ENCODE measurements at regions not wholly inside any gene's neighbourhood (a gene's known extent, or its start where the extent isn't known, plus 50 kb on each side); places are given as distances from the start of the nearest gene placed in this dataset.

- no peak for TF ChIP-seq CTCF (IDR thresholded peaks at IDR 0.05; ENCODE audit: insufficient read depth, low read length)
- TF ChIP-seq REST (IDR thresholded peaks at IDR 0.05; ENCODE audit: insufficient replicate concordance, low read depth) = no peak
- TF ChIP-seq POLR2AphosphoS5 (IDR thresholded peaks at IDR 0.05; ENCODE audit: low read depth) = no peak
Measured at GRCh38 chr18:67279988-67280387, 236.5 kb downstream of the DSEL start.
